Stimulated activated CD8-positive, alpha-beta memory T cell treated with anti-CD3 and anti-CD28 coated beads, Interleukin-4, amount 100 ng/mL, for 1 hour (primary cell): ENCODE measurements at regions not wholly inside any gene's neighbourhood (a gene's known extent, or its start where the extent isn't known, plus 50 kb on each side); places are given as distances from the start of the nearest gene placed in this dataset.

Source experiments
- DNase-seq, 2 donors: peaks; one replicate each; pipeline ENCODE4 v3.0.0-alpha.2; 2020; ENCODE audit warnings: low read depth in 2 of 2, low spot score in 1 of 2

DNA sequence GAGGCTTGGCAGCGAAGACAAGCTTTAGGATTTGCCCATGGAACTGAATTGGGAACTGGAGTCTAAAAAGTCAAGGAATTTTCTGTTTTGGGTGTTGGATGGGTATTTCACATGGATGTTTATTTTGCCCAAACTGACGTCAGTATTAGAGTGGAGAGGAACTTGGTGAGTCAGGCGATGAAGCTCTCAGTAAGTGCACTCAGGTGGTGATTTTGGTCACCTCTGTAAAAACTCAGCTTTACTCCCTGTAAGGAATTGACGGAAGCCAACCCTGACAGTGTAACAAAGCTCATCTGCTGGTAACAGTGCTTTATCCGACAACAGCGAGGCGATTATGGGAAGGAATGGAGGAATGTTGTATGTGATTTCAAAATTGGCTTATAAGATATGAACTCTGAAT lies 77.0 kb upstream of the PGRMC2 start:
- no peak for DNase-seq

DNA sequence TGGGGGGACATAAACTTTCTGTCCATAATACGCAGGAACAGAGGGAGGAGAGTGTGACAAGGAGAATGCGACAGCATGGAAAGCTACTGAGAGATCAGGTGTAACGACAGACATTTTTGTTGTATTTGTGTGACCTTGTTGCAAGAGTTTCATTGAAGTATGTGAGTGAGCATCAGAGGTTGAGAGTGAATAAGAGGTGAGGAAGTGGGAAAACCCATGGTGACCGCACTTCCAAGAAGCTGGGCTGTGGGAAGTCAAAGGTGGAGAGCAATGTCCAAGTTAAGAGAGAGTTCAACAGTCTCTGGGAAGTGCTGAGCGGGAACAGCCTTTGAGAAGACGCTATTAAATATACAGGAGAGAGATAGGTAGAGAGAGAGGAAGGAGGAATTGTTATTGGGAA lies 76.4 kb upstream of the PGRMC2 start:
- no peak for DNase-seq

DNA sequence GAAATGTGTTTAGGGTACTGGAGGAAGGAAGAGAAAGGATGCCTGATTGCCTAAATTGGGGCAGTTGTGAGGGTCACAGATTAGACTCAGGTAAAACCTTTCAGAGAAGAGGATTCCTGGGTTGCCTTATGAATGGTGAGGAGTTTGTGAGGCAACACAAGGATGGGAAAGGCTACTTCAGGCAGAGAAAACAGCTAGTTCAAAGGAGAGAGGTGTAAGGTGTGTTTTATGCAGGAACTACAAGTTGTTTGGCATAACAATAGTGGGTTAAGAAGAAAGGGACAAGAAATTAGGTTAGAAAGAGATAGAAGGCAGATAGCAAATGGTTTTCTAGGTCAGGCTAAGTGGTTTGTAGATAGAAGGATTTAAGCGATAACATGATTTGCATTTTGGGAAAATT lies 75.1 kb upstream of the PGRMC2 start:
- DNase-seq = no peak

DNA sequence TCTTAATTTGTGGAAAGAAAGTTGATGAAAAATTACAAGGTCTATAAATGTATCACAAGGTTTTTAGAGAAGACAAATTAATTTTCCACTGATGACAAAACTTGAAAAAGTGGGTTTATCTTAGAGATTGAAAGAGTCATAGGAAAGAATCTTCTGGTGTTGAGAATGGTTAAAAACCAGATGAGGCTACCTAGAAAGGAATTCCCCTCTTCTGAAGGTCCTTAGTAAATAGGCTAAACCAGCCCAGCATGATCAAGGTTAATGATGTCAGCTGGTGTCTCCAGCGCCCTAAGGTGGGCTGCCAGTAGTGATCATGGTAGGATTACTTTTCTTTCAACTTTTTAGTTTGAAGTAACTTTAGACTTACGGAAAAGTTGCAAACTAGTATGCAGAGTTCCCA lies 71.8 kb upstream of the PGRMC2 start:
- DNase-seq = no peak

DNA sequence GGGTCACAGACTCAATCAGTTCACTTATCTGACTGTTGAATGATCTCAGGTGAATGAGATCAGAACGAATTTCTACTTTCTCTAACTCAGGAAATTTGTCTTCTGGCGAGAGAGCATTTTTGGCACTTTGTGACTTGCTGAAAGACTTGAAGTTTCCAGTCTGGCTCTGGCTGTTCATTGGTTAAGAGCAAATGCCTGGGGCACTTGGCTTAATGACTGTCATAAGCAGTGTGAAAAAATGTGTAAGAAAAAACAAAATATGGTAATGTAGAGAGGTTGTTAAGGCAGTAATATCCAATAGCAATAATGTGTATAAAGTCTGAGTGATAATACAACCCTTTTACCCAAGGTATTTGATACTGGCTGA lies 71.3 kb upstream of the PGRMC2 start:
- DNase-seq = no peak

DNA sequence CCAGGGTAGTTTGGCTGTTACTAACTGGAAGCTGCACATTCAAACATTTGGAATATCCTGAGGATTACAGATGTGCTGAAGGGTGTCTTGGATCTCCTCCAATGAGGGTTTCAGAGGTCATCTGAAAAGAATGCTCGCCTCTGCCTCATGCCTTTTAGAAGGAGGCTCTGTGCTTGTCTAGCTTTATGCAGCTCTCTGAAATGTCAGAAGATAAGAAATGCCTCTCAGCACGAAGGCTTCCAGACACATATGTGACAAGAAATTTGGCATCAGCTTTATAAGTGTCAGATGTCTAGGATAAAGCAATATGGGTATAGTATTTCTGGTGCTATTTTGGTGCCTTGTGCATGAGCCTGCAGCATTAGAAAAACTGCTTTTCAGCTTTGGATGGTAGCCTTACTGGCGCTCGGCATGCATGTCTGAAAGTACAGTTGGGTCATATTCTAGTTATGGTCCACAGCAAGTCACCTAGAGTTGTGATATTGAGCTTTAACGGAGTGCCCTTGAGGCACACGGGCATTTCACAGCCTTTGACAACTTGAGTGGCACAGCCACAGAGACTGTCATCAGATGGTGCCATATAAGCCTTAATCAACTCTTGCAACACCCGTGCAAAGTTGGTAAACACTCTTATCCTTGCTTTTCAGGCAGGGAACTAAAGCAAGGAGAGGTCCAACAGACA lies 70.8 kb upstream of the PGRMC2 start:
- DNase-seq = no peak

DNA sequence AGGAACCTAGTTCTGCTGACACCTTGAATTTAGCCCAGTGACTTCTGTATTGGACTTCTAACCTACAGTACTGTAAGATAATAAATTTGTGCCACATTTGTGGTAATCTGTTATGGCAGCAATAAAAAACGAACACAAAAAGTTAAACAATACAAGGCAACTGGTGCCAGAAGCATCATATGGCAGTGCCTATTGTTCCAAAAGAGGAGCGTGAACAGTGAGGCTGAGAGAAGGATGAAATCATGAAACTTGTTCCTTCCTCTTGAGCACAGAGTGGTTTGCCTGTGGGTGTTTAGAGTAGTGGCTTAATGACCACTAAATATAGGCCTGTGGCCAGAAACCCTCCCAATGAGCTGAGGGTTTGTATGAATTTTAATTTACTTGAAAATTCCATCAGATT lies 69.7 kb upstream of the PGRMC2 start:
- no peak for DNase-seq

DNA sequence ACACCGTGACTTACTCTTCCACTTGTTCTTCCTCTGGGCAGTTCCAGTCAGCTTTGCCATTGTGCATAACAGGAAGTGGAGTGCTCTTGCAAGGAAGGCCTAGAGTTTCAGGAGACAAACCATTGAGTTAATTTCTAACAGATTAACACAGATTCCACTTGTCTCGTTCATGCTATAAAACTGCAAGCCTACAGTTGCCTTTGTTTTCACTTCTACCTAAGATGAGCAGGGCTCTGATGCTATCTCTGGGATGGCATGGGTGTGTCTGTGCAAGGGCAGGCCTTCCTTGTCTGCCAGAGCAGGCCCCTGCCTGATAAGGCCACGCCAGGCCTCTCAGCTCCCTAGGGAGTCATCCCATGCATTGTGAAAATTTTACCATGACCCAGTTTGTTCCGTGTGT lies 67.7 kb upstream of the PGRMC2 start:
- DNase-seq = no peak

DNA sequence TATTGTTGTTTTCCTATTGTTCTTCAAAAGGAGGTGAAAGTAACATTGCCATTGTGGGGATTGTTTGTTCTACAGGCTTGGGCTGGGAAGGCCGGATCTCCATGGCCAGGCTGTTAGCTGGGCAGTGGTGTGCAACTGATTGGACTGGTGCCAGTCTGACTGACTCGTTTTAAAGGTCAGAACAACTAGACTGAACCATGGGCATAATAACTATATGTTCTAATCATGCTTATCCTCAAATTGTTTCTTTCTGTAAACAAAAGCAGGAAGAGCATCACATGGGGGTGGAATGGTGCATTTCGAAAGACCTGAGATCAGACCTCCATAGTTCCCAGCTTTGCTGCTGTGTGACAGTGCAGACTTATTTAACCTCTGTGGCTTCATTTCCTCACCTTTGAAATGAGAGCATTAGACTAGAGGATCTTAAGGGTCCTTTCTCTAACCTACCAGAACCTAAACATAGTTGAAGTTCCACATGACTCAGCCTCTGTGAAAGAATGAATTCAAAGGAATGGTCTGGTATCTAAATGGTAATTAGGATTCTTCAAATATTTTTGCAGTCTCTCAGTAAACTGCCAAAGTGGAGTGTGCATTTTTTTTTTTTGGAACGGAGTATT lies 66.7 kb upstream of the PGRMC2 start:
- no peak for DNase-seq

DNA sequence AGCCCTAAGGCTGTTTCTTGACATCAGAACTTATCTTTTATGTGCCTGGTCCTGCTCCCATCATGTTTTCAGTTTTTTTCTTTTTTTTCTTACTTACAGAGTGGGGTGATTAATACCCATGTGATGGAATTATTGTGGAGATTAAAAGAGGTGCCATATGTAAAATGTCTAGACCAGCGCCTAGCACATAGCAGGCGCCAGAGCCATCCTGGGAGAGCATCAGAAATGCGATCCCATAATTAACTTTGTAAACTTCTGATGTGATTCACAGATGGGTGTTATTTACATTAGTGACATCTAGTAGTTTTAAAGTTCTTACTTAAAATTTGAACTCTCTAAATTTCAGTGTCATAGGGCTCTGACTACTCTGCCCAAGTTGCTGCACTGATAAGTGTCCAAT lies 66.2 kb upstream of the PGRMC2 start:
- DNase-seq = no peak

DNA sequence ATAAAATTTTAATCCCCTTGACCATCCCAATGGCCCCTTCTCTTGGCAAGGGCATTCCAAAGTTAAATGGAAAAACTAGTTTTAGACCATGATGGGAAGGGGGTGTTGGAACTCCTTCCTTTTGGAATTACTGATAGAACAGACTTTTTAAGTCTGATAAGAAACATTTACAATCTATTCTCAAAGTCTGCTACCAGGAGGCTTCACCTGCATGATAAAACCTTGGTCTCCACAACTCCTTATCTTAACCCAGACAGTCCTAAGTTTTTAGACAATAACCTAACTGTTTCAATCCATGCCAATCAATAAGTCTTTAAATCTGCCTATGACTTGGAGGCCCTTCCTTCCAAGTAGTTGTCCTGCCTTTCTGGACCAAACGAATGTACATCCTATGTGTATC lies 63.9 kb upstream of the PGRMC2 start:
- no peak for DNase-seq

DNA sequence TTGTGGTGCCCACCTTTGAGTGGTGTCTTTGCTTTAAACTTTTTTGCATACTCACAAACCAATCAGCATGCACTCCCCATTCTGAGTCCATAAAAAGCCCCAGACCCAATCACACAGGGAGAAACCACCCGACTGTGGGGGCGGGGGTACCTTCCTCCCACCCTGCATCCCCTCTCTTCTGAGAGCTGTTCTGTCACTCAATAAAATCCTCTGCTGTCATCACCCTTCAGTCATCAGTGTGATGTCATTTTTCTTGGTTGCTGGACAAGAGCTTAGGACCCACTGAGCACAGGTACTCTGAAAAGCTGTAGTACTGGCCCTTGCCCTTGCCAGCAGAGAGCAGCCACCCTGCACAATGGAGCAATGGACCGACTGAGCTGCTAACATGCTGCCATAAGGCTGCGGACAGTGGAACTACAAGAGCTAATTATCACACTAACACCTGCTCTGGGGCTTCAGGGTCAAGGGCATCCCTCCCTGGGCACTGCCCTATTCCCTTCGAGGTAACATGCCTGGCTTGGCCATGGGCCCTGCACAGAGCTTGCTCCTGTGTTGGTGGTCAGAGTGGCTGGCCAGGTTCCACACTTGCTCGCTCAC lies 62.9 kb upstream of the PGRMC2 start:
- no peak for DNase-seq

DNA sequence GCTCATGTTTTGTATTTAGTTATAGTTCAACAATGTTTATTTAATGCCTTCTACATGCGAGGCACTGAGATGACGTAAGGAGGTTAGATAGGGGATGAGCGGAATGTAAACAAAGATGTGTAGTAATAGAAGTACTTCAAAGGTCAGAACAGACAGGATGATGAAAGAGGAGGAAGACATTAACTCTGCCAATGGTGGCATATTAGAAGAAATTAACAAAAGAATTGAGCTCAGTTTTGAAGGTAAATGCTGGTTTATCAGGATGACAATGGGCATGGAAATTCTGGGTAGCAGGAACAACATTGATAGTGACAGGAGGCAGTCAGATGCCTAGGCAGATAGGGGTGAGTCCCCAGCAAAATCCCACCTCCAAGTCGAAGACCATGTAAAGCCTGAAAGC lies 62.3 kb upstream of the PGRMC2 start:
- DNase-seq = no peak

DNA sequence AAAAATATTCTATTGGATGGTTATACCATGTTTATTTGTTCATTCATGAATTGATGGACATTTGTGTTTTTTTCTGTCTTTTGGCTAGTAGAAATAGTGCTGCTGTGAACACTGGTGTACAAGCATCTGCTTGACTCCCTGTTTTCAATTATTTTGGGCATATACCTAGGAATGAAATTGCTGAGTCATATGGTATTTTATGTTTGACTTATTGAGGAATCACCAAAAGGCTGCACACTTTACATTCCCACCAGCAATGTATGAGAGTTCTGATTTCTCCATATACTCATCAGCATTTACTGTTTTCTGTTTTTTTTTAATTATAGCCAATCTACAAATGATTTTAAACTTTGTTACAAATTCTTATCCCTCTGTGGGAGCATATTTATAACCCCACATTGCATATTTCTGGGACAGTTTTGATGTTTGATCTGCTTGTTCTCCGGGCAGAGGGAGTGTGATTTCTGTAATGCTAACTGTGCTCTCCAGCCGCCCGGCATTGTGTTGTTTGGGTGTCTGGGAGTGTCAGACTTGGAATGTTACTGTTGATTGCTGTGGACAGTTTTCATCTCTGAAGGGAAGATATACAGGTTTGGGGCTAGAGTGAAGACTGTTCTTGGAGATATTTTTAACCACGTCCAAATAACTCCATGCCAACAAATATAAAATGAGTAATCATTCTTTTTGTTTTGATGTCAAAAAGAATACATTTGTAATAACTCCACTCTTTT lies 60.5 kb upstream of the PGRMC2 start:
- DNase-seq = no peak

DNA sequence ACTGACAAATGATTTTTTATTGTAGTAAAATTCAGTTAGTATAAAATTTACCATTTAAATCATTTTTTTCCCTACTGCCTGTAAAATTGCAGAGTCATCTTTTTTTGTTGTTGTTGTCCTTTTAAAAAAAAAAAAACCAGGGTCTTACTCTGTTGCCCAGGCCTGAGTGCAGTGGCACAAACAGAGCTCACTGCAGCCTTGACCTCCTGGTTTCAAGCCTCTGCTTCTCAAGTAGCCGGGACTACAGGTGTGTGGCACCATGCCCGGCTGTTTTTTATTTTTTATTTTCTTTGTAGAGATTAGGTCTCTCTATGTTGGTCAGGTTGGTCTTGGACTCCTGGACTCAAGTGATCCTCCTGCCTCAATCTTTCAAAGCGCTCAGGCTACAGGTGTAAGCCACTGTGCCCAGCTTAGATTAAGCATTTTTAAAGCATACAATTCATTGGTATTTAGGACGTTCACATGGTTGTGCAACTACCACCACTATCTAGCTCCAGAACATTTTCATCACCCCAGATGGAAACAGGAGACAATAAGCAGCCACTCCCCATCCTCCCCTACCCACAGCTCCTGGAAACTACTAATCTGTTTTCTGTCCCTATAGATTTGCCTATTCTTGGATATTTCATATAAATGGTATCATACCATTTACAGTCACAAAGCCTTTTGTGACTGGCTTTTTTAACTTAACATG lies 59.7 kb upstream of the PGRMC2 start:
- DNase-seq = no peak

DNA sequence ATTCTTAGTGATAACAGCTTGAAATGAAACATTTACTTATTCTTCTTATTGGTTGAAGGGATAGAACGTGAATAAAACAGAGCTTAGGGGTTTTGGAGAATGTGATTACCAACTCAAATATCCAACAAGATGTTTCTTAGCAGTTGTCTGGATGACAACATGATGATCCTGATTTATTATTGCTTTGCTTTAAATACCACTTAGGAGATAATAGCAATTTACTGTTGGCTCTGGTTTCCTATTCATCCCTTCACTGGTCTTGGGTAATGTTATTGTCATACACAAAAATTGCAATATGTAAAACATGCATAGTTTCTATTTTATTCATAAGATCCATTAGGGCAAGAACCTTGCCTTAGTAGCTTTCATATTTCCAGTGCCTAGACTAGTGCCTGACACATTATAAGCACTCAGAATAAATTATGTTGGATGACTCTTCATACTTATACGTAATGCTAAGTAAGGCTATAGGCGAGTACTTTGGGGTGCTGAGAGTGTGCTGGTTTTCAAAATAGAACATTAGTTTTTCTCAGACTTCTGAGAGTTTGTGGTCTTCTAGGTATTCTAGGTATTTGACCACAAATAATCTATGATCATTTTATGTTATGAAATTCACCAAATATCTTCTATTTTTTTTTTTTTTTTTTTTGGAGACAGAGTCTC lies 58.6 kb upstream of the PGRMC2 start:
- no peak for DNase-seq

DNA sequence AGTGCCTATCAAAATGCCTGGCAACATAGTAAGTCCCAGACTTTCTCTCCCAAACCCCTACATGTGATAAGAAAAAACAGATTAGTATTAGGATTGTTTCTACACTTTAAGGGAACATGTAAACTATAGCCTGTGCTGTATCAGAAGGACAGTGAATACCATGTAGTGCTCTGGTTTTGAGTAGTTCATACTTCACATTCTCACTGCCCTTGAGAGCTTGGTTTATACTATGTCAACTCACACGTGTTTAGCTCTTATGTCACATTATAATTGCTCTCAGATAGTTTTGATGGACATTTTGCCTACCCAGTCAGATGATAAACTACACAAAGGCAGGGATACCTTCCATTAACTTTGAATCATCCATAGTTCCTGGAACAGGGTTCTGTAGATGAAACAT lies 58.0 kb upstream of the PGRMC2 start:
- DNase-seq = no peak

DNA sequence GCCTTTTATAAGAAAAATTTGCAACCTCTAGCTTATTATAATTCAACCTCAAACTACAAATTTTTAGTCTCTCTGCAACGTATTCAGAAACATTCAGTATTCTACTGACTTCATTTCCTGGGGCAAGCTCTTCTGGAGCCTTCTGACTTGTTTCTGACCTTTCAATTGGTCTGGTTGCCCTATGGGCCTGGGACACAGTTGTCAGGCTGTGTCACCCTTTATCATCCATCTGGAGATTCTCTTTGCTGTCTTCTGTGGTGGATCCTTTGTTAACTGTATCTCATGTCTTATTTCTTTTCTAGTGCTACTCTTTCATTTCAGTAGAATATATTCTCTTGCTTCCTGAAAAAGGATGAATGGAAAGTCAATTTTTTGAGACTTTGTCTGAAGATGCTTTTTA lies 55.1 kb upstream of the PGRMC2 start:
- no peak for DNase-seq

DNA sequence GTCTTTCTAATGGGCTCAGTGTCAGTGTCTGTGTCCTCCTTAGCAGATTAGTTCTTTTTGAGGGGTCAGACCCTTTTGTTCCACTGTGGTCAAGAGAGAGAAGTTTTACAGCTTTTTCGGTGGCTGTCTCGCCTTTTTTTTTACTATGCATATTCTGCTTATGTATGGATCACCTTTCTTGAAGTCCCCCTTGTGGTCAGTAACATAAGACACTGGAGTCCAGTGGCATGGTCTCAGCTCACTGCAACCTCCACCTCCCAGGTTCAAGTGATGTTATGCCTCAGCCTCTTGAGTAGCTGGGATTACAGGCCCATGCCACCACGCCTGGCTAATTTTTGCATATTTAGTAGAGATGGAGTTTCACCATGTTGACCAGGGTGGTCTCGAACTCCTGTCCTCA lies 54.0 kb upstream of the PGRMC2 start:
- no peak for DNase-seq

DNA sequence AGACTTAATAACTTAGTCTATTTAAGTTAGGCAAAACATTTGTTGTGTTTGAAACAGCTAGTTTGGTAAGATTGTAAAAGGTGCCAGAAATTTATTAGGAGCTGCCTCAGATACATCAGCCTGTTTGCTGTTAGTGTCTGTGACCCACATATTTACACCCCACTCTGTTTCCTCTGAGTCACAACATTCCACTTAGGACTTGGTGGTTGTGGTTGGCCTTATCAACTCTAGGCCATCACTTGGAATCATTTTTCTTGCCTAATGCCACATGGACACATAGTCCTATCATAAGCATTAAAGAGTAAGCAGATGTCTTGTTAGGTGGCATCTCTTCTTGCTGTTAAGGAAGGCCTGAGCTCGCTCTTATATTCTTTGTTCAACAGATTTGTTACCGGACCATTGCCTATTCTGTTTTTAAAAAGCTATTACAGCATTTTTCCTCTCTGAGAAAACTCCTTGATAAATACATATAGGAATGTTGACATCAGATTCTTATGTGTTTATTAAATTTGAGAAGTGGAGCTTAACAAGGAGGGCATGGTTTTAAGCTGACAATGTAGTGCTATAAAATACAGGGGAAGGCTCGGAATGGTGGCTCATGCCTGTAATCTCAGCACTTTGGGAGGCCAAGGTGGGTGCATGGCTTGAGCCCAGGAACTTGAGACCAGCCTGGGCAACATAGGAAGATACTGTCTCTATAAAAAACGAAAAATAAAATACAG lies 51.2 kb upstream of the PGRMC2 start:
- DNase-seq = no peak

DNA sequence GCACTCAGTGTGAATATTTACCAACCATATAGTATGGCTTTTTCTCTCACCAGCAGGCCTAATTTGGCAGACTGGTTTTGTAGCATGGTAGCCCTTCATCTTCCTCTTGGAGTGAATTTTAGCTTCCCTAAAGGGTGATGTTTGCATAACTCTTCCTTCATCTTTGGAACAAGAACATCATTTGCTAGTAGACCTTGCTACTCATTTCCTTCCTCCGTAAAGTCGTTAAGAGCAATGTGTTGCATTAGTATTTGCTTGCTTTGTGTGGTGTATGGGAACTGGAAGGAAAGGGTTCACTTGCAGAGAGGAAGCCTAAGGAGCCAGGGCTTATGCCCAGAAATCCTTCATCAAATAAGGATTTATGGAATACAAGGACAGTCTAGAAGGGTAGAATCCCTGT lies 50.2 kb upstream of the PGRMC2 start:
- no peak for DNase-seq
